Suppressor macrophage (primary cell): ENCODE measurements at regions not wholly inside any gene's neighbourhood (a gene's known extent, or its start where the extent isn't known, plus 50 kb on each side); places are given as distances from the start of the nearest gene placed in this dataset.

Experiments used
- DNase-seq, 4 experiments: peaks; one replicate each; pipeline ENCODE4 v3.0.0-alpha.2; 2020 to 2022

GRCh38 chr4:176013476-176014247 lies 52.0 kb upstream of the WDR17 start:
- peak; percentile 9 to 74 (median 44) for DNase-seq

- no peak for DNase-seq
Observed at GRCh38 chr4:176014583-176015108, 51.0 kb upstream of the WDR17 start.
